HG03196 (cell line): ENCODE measurements at regions not wholly inside any gene's neighbourhood (a gene's known extent, or its start where the extent isn't known, plus 50 kb on each side); places are given as distances from the start of the nearest gene placed in this dataset.
"Not testable (repeated sequence)": the region's sequence is repeated elsewhere in the genome, so short reads cannot be mapped to it uniquely, and the experiment has no call there.

Source experiments
- ATAC-seq: cut with Tn5 transposase; IDR thresholded peaks from one replicate; pipeline ENCODE4 v1.9.1; 2021; ENCODE audit not compliant: unreplicated experiment

DNA sequence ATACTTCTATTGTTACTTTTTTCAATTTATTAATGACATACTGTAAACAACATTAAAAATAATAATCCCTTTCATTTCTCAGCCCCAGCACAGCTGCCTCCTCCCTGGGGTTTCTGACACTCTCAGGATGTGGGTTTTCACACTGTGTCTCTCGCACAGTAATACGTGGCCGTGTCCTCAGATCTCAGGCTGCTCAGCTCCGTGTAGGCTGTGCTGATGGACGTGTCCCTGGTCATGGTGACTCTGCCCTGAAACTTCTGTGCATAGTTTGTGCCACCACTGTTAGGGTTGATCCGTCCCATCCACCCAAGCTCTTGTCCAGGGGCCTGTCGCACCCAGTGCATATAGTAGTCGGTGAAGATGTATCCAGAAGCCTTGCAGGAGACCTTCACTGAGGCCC lies 159.9 kb downstream of the POTEB start:
- ATAC-seq = peak; percentile 28

GRCh38 chr15:21705480-21705879 lies 172.1 kb downstream of the POTEB start:
- ATAC-seq = peak; percentile 92

GRCh38 chr15:21698620-21699019 lies 178.9 kb downstream of the POTEB start:
- ATAC-seq = not testable (repeated sequence)

GRCh38 chr15:21695089-21695488 lies 182.4 kb downstream of the POTEB start:
- ATAC-seq = not testable (repeated sequence)

- ATAC-seq = not testable (repeated sequence)
These were observed 184.9 kb downstream of the POTEB start for GRCh38 chr15:21692471-21693102.

- ATAC-seq = peak; percentile 59
These were observed 216.6 kb upstream of the POTEB3 start for GRCh38 chr15:21656798-21657397.

DNA sequence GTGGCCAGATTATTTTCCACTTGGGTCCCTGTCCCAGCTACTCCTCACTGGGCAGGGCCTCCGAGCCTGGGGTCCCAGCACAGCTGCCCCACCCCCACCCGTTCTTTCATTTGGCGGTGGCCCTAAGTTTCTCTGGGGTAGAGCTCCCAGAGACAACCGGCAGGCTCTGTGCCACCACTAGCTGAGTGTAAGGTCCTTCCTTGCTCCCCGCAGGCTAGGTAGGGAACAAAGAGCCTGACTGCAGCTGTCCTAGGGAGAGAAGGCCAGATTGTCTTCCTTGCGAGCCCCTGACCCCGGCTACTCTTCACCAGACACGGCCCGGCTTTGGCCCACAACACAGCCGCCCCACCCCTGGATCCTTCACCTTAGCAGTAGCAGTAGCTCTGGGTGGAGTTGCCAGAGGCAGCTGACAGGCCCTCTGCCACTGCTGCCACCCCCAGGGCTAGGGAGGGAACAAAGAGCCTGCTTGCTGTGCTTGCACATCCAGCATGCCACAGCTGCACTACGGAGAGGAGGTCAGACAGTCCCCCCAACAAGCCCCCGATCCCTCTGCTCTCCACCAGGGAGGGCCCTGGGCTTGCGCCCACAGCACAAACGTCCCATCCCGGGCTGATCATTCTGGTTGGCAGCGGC lies 215.9 kb upstream of the POTEB3 start:
- ATAC-seq = not testable (repeated sequence)

DNA sequence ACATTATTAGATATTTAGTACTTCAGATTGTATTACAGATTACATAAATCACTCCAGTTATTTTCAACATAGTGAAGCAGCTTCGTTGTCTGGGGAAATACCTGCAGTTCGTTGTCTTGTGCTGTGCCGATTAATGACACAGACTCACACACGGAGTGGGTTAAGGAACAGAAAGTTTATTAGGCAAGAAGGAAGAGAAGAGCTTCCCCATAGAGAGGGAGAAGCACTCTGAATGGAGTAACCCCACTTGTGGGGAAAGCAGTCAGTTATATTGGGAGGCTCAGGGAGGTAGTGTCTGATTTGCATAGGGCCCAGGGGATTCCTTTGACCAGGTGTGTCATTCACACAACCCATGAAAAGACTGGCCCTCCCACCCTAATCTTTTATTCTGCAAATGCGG lies 213.4 kb upstream of the POTEB3 start:
- ATAC-seq = not testable (repeated sequence)

GRCh38 chr15:21638770-21639169 lies 198.5 kb upstream of the POTEB3 start:
- ATAC-seq = not testable (repeated sequence)

- ATAC-seq = not testable (repeated sequence)
These were observed 186.4 kb upstream of the POTEB3 start for GRCh38 chr15:21626694-21627093.

DNA sequence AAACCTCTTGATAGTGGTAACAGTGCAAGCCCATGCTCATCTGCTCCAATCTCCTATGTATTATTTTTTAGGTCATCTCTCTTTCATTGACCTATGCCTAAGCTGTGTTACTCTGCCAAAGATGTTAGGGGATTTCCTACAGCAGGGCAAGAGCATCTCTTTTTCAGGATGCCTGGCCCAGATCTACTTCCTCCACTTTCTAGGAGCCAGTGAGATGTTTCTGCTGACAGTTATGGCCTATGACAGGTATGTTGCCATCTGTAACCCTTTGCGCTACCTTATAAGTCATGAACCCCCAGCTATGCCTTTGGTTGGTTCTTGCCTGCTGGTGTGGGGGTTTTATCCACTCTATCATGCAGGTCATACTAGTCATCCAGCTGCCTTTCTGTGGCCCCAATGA lies 168.9 kb upstream of the POTEB3 start:
- not testable (repeated sequence) for ATAC-seq

DNA sequence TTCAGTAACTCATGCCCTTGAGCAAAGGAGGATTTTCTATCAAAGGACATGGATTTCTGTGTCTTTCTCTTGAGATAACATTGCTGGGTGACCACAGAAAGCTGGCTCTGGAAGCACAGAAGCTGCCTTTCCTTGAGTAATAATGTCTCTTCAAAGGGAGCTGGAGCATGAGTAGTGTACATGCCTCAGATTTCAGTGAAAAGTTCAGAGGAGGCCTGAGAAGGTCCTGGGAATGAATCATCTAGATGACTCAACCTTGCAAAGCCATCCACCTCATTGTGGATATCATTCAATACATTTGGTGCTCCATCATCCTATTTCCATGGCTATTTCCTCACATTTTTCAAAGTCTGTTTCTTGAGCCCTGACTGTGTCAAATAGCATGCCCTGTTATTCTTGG lies 125.1 kb upstream of the POTEB3 start:
- ATAC-seq = not testable (repeated sequence)

- not testable (repeated sequence) for ATAC-seq
These were observed 111.5 kb upstream of the POTEB3 start for GRCh38 chr15:21551809-21552208.

DNA sequence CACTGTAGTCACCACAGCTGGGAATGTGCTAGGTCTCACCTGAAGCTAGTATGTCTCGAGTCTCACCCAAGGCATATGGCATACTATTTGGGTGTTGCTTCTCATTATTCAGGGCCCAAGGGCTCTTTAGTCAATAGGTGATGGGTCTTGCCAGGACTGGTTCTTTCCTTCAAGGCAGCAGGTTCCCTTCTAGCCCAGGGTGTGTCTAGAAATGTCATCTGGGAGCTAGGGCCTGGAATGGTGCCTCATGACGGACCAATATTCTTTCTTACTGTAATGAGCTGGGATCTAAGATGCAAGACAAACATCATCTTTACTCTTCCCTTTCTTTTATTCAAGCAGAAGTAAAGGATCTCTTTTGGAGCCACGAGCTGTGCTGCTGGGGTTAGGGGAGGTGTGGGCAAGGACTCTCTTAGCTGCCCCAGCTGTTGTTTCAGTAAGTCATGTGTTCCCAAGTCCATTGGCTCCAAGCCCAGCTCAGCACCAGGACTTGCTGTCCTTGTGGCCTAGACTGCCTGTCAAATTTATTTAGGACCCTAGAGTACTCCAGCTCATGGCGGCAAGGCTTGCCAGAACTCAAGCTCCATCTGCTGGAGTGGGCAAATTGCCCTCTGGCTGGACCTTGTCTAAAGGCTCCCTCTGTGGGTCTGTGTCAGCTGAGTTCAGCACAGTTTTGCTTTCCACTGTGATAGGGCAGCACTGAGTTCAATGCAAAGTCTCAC lies 106.0 kb upstream of the POTEB3 start:
- ATAC-seq = not testable (repeated sequence)

GRCh38 chr15:21532785-21533184 lies 92.5 kb upstream of the POTEB3 start:
- not testable (repeated sequence) for ATAC-seq

GRCh38 chr15:21516248-21516647 lies 75.9 kb upstream of the POTEB3 start:
- ATAC-seq = not testable (repeated sequence)

DNA sequence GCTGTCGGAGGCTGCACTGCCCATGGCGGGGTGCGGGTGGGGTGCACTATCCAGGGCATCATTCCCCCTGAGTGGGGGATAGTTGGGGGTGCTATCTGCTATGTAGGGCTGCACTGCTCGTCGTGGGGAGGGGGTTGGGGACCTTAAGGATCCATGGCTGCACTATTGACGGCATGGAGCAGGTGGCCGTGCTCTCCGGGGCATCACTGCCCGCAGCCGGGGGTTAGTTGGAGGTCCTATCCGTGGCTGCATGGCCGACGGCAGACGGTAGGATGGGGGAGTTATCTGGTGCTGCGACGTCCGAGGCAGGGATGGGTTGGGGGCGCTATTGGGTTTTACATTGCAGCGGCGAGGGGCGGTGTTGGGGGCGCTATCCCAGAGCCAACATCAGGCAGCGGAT lies 75.0 kb upstream of the POTEB3 start:
- ATAC-seq = not testable (repeated sequence)

DNA sequence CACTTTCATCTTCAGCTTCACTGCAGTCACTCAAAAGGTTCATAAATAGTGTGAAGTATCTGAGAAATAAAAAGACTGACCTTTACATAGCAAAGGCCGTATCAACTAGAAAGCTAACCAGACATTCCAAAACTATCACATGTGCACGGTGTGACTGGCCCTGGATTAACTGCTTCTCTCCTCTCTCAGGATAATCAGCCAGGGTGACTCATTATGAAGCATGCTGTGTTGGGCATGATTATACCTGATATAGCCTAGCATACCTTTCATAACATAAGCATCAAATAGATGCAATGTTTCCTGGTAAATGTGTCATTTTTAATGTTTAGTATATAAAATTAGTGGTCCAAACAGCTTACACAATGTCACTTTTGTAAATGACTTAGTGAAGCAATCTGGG lies 62.7 kb upstream of the POTEB3 start:
- ATAC-seq = not testable (repeated sequence)
